GM12878 (cell line): ENCODE measurements at regions not wholly inside any gene's neighbourhood (a gene's known extent, or its start where the extent isn't known, plus 50 kb on each side); places are given as distances from the start of the nearest gene placed in this dataset.

ENCODE experiments used
- ATAC-seq: fragments of 200-7000 bp; cut with Tn5 transposase; 3 replicates; pipeline ENCODE4 v1.9.1; 2020; ENCODE audit warnings: mild to moderate bottlenecking, moderate library complexity
- BruUV-seq: library from RNA; stranded (reverse); fragments of 400-500 nt; replicated peaks from 2 replicates; lab custom pipeline; 2021; lab: Mats Ljungman, UMichigan
- CTCF ChIA-PET: fragments of 300-600 bp; sonication (Branson Sonifier 250); formaldehyde crosslinking; extraction: SDS; loops from one replicate; lab custom pipeline; 2021; ENCODE audit warnings: inconsistent platforms; lab: Yijun Ruan, JAX
- POLR2A ChIA-PET: fragments of 350-600 bp; formaldehyde crosslinking; extraction: SDS; loops from one replicate; lab custom pipeline; 2021; ENCODE audit warnings: inconsistent platforms; lab: Charles Lee
- RAD21 ChIA-PET: fragments of 300-600 bp; sonication (Branson Sonifier 250); formaldehyde crosslinking; loops from one replicate; lab custom pipeline; 2023; ENCODE audit warnings: antibody characterized with exemption; ENCODE audit not compliant: unreplicated experiment; lab: Charles Lee
- SMC1A ChIA-PET: fragments of 300-600 bp; sonication (Branson Sonifier 250); formaldehyde crosslinking; loops from one replicate; lab custom pipeline; 2023; ENCODE audit not compliant: unreplicated experiment, uncharacterized antibody; lab: Charles Lee
- DNase-seq: peaks from one replicate; pipeline ENCODE4 v3.0.0-alpha.2; 2011; ENCODE audit warnings: low read depth, low spot score
- FAIRE-seq: peaks from 3 replicates; lab custom pipeline; 2011; peaks lifted over from hg19 to GRCh38; lab: Jason Lieb, UNC
- H2AFZ ChIP-seq: 2 replicates; pipeline ENCODE4 v1.6.0; 2011; ENCODE audit warnings: low read depth, low read length, control low read depth; ENCODE audit not compliant: control insufficient read depth
- H3K27ac ChIP-seq: 2 replicates; pipeline ENCODE4 v1.5.1; 2011; ENCODE audit warnings: control low read depth; ENCODE audit not compliant: control insufficient read depth, insufficient read depth
- H3K27me3 ChIP-seq, 2 experiments: replicated peaks in 1 of 2; 2 replicates each; pipeline versions ENCODE4 v1.6.0 to v1.6.1; 2011; ENCODE audit warnings: low read length in 1 of 2; ENCODE audit not compliant: control insufficient read depth in 2 of 2, insufficient read depth in 2 of 2
- H3K36me3 ChIP-seq, 2 experiments: 2 replicates each; pipeline ENCODE4 v1.5.1; 2011; ENCODE audit warnings: low read length in 1 of 2; ENCODE audit not compliant: control insufficient read depth in 2 of 2, insufficient read depth in 2 of 2
- H3K4me1 ChIP-seq: 2 replicates; pipeline ENCODE4 v1.6.1; 2011; ENCODE audit warnings: mild to moderate bottlenecking, low read length, moderate library complexity, mixed read lengths; ENCODE audit not compliant: control insufficient read depth, insufficient read depth
- H3K4me2 ChIP-seq: 2 replicates; pipeline ENCODE4 v1.6.0; 2011; ENCODE audit warnings: control low read depth; ENCODE audit not compliant: control insufficient read depth, insufficient read depth
- H3K4me3 ChIP-seq: fragments of 200-600 bp; sonication (generic); 2 replicates; pipeline ENCODE4 v1.5.1; 2016
- H3K79me2 ChIP-seq: 2 replicates; pipeline ENCODE4 v1.6.0; 2011; ENCODE audit warnings: low read length; ENCODE audit not compliant: control insufficient read depth, insufficient read depth
- H3K9ac ChIP-seq: 2 replicates; pipeline ENCODE4 v1.8.0; 2011; ENCODE audit warnings: low read length, control low read depth, mixed read lengths; ENCODE audit not compliant: control insufficient read depth, insufficient read depth
- H3K9me3 ChIP-seq: replicated peaks from 3 replicates; pipeline ENCODE4 v1.5.1; 2011; ENCODE audit warnings: mild to moderate bottlenecking, low read length; ENCODE audit not compliant: control insufficient read depth, insufficient read depth
- H4K20me1 ChIP-seq: 2 replicates; pipeline ENCODE4 v1.6.0; 2011; ENCODE audit not compliant: control insufficient read depth, insufficient read depth
- ETV6 ChIP-seq, 2 experiments: fragments of 450-650 bp in 1 of 2; IDR thresholded peaks in 1 of 2; conservative IDR thresholded peaks in 1 of 2; 2 replicates each; pipeline ENCODE4 v1.6.1; 2014; ENCODE audit warnings: antibody characterized with exemption in 1 of 2, borderline replicate concordance in 1 of 2, low read depth in 1 of 2, mild to moderate bottlenecking in 1 of 2, moderate library complexity in 1 of 2
- PAX5 ChIP-seq: IDR thresholded peaks from 2 replicates; pipeline ENCODE4 v1.6.1; 2011; ENCODE audit warnings: low read depth, low read length, borderline replicate concordance
- SP1 ChIP-seq: IDR thresholded peaks from one replicate; pipeline ENCODE4 v1.6.1; 2011; ENCODE audit warnings: low read depth, low read length
- SPI1 ChIP-seq: IDR thresholded peaks from 2 replicates; pipeline ENCODE4 v1.6.1; 2011; ENCODE audit warnings: low read depth, mild to moderate bottlenecking, low read length, moderate library complexity, borderline replicate concordance; ENCODE audit not compliant: insufficient read depth
- SREBF2 ChIP-seq: IDR thresholded peaks from 2 replicates; pipeline ENCODE4 v1.6.1; 2012; ENCODE audit warnings: mild to moderate bottlenecking, low read length
- YBX1 ChIP-seq: fragments of 450-650 bp; IDR thresholded peaks from 2 replicates; pipeline ENCODE4 v1.6.1; 2016; ENCODE audit warnings: antibody characterized with exemption
- ZNF384 ChIP-seq: IDR thresholded peaks from 2 replicates; pipeline ENCODE4 v1.6.1; 2012; ENCODE audit warnings: low read depth, mild to moderate bottlenecking, low read length, improper control_type of control experiment, borderline replicate concordance
- WGBS: methylation state at CpG from one replicate; pipeline ENCODE4 v1.1.6; 2016; ENCODE audit warnings: low lambda C conversion rate; ENCODE audit not compliant: insufficient replicate concordance, insufficient coverage; ENCODE audit errors: missing lambda C conversion rate; 5-methylcytosine and 5-hydroxymethylcytosine counted together
- in situ Hi-C: fragments of 300-500 bp; cut with MboI; formaldehyde crosslinking; loops from 9 replicates; pipeline ENCODE4 v1.14.3; 2018; ENCODE audit warnings: mixed read lengths
- intact Hi-C: fragments of 100-400 bp; cut with micrococcal nuclease; formaldehyde crosslinking; loops from one replicate; pipeline ENCODE4 v1.14.2; 2022; ENCODE audit not compliant: unreplicated experiment

DNA sequence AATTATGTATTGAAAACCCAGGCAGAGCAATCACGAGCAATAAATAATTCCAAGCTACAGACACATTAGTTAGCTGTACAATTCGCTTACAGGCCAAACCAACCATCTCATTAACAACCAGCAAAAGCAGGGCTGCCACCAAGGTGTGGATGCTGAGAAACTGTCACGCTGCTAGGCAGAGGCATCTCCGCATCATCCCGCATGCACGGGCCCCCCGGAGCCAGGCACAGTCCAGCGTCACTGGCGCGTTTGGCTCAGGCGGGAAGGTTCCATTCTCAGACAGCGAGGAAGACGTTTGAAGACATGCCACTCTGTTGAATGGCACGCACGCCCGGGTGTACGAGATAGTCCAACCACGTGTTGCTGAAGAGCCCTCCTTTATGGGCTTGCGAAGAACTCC lies 184.0 kb downstream of the OLFM1 start:
- H3K9ac ChIP-seq = no peak overlapping the region
- H2AFZ ChIP-seq = no peak overlapping the region
- no peak for FAIRE-seq
- no peaks in the 10 kb centered on the region for H3K9me3 ChIP-seq
- H3K79me2 ChIP-seq = no peaks in the 10 kb centered on the region
- ChIA-PET RAD21 (no interaction called here), POLR2A (interaction anchor here (0.6 kb wide), 1 partner anchor 152 kb away, joined by 3 read pairs; no protein-coding TSS in a partner anchor), SMC1A (no interaction called here), CTCF (no interaction called here)
- 66% methylated on average over 19 of the region's 19 CpGs for WGBS
- H3K27ac ChIP-seq = no peak overlapping the region
- DNase-seq = no peak
- TF ChIP-seq ETV6 (conservative IDR thresholded peaks at IDR 0.05 in 1 of 2, IDR thresholded peaks at IDR 0.05 in 1 of 2; ENCODE audit: borderline replicate concordance in 1 of 2, low read depth in 1 of 2) = no peak
- no peaks in the 10 kb centered on the region for H3K4me1 ChIP-seq
- no peaks in the 10 kb centered on the region for H3K36me3 ChIP-seq
- no TSS peak for BruUV-seq
- H3K4me2 ChIP-seq = no peak overlapping the region
- H3K27me3 ChIP-seq = no peaks in the 10 kb centered on the region; a peak in 1 of 4 replicates
- no peak overlapping the region for H3K4me3 ChIP-seq
- no peak for ATAC-seq
- no peaks in the 10 kb centered on the region for H4K20me1 ChIP-seq
- in situ Hi-C loops = no loop called here
- intact Hi-C loops = no loop called here

DNA sequence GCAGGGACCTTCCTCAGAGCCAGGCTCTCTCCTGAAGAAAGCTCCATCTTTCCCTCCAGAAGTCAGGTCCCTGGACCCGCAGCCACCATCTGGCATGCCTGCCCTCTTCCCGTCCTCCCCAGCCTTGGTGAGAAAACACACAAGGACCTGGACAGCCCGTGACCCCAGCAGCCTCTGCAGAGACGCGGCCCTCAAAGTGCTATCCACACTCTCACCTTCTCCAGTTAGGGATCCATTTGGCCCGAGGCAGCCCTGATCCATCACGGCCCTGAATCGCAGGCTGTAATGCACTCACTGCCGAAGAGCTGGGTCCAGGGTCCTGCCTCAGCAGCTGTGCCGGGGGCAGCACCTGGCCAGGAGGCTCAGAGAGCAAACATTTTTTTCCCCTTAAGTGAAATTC lies 185.1 kb downstream of the OLFM1 start:
- POLR2A ChIA-PET = no interaction called here
- Histone ChIP-seq H3K36me3 (no peaks in the 10 kb centered on the region), H2AFZ (no peak overlapping the region), H4K20me1 (no peaks in the 10 kb centered on the region), H3K27ac (no peak overlapping the region), H3K79me2 (no peaks in the 10 kb centered on the region), H3K4me1 (no peaks in the 10 kb centered on the region), H3K9ac (no peak overlapping the region), H3K9me3 (no peaks in the 10 kb centered on the region), H3K4me3 (no peak overlapping the region), H3K4me2 (no peak overlapping the region), H3K27me3 (no peaks in the 10 kb centered on the region)
- ATAC-seq = no peak
- CTCF ChIA-PET = no interaction called here
- in situ Hi-C loops (no loop called here), intact Hi-C loops (no loop called here)
- no TSS peak for BruUV-seq
- no peak for DNase-seq
- SMC1A ChIA-PET = no interaction called here
- 37% methylated on average over 10 of the region's 10 CpGs for WGBS
- RAD21 ChIA-PET = no interaction called here
- FAIRE-seq = no peak
- no peak for TF ChIP-seq SP1
- no peak for TF ChIP-seq SPI1
- TF ChIP-seq PAX5 = no peak
- TF ChIP-seq YBX1 = no peak
- TF ChIP-seq ZNF384 = no peak
- no peak for TF ChIP-seq SREBF2
